HG02981 (cell line): ENCODE measurements at regions not wholly inside any gene's neighbourhood (a gene's known extent, or its start where the extent isn't known, plus 50 kb on each side); places are given as distances from the start of the nearest gene placed in this dataset.

Source experiments
- ATAC-seq: cut with Tn5 transposase; IDR thresholded peaks from one replicate; pipeline ENCODE4 v1.9.1; 2021; ENCODE audit warnings: mild to moderate bottlenecking, moderate library complexity; ENCODE audit not compliant: unreplicated experiment

DNA sequence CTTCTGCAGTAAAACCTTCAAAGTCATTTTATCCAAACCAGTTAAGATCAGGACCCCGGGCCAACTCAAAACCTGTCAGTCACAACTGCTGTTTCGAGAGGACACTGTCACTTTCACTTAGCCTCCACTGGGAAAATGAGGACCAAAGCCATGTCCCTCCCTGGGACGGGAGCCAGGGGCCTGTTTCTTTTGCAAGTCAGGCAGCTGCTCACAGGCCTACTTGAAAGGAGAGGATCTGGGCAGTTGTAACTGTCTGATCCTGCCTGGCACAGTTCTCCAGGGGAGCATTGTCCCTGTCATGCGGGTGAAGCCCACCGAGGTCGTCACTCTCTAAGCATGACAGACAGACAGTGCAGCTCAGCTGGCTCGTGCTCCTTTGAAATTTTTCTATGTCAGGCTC lies 276.2 kb downstream of the NPIPA8 start:
- no peak for ATAC-seq

GRCh38 chr16:18059577-18059976 lies 277.0 kb downstream of the NPIPA8 start:
- ATAC-seq: no peak

GRCh38 chr16:18059089-18059488 lies 277.4 kb downstream of the NPIPA8 start:
- no peak for ATAC-seq

DNA sequence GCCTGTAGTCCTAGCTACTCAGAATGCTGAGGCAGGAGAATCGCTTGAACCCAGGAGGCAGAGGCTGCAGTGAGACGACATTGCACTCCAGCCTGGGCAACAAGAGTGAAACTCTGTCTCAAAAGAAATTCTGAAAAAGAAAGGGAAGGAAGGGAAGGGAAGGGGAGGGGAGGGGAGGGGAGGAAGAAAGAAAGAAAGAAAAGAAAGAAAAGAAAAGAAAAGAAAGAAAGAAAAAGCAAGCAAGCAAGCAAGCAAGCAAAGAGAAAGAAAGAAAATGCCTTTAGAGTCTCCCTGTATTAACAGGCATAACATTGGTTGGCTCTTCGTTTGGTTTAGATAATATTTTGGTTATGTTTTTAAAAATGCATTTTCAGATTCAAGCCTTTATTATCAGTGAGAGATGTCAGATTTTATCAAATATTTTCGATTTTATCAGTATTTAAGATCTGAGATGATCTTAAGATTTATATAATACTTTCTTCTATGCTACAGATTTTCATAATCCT lies 281.1 kb downstream of the NPIPA8 start:
- no peak for ATAC-seq

GRCh38 chr16:18050777-18051176 lies 285.8 kb downstream of the NPIPA8 start:
- ATAC-seq: no peak

DNA sequence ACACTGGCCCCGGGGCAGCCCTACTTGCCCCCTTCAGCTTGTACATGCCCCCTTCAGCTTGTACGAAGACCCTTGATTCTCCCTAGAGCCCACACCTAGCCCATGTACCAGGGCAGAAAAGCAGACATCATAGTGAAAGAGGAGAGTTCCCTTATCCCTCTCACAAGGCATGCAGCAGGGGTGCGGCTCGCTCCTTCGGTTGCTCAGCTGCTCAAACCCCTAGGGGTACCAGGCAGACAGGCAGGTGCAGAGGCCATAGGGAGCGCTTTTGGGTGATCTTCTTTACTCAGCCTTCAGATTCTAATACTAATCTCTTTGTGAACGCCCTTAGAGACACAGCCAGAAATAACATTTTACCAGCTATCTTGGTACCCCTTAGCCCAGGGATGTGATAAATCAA lies 286.3 kb downstream of the NPIPA8 start:
- no peak for ATAC-seq

DNA sequence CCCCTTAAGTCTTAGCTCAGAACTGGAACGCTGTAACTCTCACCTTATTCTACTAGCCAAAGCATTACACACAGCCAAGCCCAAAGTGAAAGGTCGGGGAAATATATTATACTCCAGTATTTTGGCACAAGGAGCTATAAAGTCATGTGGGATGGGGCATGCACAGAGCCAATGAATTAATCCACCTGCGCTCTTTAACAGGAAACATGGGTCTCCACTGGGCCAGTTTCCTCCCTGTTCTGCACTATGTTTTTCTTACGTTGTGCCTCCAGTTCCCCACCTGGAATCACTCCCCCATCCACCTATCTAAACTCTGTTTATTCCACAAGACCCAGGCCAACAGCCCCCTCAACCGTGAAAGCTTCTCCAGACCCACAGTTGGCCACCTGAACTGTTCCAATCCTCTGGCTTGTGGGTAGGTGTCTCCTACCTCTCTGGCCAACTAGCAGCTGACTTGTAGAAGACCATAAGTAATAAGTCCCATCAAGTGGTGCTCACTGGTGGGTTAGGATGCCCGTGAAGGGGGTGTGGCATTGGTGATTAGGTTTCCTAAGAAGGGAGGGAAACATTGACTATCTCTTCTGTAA lies 286.9 kb downstream of the NPIPA8 start:
- no peak for ATAC-seq

DNA sequence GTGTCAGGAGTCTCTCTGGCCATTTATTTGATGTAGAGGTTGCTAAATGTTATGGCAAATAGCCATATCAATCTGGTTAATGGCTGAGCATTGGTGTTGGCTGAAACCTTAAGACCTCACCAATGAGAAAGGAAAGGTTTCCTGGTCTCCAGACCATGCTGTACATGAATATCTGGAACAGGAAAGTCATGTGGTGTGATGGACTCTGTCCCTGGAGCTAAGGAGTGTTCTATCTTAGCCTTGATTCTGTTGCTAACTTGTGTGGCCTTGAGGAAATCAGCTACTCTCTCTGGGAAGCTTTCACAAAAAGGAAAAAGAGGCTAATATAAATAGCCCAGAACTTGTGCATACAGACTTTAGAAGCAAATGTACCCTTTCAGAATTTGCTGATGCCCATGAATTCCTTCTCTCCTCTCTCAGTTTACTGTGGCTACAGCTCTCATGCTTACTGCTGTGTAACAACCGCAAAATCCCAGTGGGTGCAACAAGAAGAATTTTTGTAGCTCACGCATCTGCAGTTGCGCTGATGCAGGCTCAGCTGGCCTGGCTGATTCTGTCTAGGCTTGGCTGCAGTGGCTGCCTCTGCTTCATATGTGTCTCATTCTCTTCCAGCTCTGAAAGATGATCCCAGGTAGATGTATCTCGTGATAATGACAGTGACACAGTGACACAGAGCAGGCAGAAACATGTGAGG lies 287.5 kb downstream of the NPIPA8 start:
- no peak for ATAC-seq

DNA sequence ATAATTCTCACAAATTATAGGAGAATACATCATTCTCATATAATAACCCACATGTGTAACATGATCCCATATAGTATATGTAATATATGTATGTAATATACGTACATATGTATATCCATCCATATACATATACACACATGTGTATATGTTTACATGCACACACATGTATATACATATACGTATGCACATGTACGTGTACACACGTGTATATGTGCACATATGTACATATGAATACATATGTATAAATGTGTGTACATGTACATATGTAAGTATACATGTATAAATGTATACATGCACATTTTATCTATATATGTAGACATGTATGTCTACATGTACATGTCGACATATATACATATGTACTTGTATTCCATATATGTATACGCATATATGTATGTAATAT lies 288.8 kb downstream of the NPIPA8 start:
- ATAC-seq: no peak

- ATAC-seq: no peak
Measured at GRCh38 chr16:18045356-18045755, 291.2 kb downstream of the NPIPA8 start.

GRCh38 chr16:18041864-18042834 lies 294.4 kb downstream of the NPIPA8 start:
- ATAC-seq: no peak

DNA sequence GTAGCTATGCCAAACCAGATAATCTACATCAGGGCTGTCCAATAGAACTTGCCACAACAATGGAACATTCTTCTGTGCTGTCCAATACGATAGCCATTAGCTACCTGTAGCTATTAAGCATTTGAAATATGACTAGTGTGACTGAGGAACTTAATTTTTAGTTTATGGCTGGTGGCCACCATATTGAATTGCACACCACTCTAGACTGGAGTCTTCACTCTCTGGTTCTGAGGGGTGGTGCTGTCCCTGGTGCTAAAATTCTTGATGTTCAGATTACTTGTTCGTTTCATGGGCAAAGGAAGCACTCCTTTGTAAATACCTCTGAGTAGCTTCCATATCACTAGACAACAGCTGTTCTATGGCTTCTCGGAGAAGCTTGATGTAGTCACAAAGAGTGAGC lies 296.6 kb downstream of the NPIPA8 start:
- ATAC-seq: no peak

DNA sequence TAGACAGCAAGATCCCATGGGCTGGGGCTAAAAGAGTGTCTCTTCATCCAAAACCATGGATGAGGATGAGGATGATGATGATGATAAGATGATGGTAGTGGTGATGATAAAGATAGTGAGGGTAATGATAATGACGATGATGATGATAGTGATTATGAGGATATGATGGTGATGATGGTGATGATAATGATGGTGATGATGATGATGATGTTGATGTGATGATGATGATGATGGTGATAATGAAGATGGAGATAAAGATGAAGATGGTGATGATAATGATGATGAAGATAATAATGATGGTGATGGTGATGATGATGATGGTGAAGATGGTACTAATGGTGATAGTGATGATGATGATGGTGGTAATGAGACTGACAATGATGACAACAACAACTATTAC lies 299.5 kb downstream of the NPIPA8 start:
- ATAC-seq: no peak

DNA sequence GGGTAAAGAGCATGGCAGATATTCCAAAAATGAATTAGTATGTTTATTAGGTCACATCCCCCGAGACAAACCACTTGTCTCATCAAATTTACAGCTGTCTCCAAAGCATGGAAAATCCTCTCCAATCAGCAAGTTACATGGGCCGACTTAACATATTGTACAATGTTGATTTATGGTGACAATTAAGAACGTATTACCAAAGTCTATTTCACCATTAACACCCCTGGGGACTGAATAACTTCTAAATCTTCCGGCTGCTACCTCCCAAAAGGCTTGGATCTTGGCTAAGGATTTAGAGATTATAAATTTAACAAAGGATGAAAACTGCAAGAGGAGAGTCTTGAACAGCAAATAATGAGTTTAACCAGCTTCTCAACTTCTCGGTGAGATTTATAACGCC lies 311.9 kb downstream of the NPIPA8 start:
- no peak for ATAC-seq

DNA sequence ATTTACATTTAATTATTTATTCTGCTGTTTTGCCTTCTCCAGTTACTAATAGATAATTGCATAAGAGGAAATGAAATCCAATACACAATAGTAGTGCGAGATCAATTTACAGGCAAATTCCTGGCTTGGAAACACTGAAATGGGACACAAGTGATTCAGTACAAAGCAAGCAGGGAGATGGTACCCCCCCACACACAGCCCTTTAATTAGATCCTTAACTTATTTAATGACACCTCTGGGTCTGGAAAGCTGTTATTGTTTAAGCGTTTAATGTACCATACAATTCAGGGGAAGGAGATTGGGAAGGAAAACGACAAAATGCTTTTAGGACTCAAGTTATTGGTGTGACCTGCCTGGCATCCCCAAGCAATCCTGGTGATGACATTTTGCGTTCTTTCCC lies 318.2 kb downstream of the NPIPA8 start:
- ATAC-seq: no peak

GRCh38 chr16:18013863-18014262 lies 322.7 kb downstream of the NPIPA8 start:
- no peak for ATAC-seq

GRCh38 chr16:18008356-18008755 lies 328.2 kb downstream of the NPIPA8 start:
- ATAC-seq: no peak

DNA sequence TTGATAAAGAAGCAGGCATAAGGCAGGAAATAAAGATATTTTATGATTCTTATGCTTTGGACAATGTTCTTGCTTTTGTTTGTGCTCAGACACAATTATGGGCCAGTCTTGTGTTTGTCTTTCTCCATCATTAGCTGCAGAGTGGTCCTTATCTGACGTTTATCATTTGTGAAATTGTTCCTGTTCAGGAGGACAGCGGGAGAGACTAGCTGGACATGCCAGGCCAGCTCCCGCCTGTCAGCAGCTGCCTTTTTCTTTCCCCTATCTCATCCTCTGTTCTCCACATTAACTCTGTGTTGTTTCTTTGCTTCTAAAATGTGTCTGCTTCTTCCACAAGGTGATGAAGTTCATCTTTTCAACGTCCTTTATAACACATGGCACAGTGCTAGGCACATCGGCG lies 333.5 kb downstream of the NPIPA8 start:
- ATAC-seq: no peak

DNA sequence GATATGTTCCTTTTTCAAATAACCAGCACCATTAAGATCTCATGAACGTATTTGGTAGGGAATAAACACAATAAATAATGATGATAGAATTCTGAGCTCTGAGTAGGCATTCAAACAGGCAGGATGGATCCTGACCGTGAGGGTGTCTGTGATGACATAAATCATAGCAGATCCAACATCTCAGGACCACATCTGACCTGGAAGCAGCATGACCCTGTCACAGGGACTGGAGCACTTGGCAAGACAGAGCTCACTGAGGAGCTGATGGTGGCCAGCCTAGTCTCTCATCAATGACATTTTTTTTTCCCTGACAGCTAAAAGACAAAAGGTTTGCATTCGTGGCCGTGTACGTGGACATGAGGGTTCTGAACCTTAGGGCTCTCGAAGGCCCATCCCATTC lies 337.5 kb downstream of the NPIPA8 start:
- ATAC-seq: no peak

- no peak for ATAC-seq
Measured at GRCh38 chr16:17998550-17998949, 338.0 kb downstream of the NPIPA8 start.

DNA sequence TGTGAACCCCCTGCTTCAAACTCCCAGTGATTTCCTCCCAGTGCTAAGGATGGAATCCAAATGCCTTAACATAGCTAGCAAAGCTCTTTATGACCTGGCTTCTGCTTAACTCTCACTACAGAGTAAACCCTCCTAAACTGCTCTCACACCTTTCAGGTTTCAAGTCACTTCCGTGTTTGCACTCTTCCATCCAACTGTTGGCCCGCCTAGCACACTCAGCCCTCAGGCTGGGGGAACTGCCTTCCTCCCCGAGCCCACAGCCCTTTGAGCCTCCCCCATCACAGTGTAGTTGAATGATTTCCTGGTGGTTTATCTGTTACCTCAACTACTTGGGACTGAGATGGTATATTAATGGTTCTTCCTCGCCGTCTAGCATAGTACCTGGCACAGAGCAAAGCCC lies 342.5 kb downstream of the NPIPA8 start:
- no peak for ATAC-seq

DNA sequence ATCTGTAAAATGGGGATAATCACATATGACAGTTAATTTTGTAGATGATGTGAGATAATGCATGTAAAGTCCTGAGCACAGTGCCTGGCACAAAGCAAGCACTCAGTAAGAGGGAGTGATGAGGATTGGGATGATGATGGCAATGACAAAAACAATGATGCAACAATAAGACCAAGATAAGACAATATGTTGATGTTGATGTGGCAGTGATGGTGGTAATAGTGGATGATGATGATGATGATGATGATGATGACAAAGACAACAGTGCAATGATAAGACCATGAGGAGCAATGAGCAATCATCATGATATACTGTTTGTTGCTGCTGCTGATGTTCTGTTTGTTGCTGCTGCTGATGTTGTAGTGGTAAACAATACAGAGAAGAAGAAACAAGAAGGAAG lies 344.1 kb downstream of the NPIPA8 start:
- no peak for ATAC-seq
